ENCODE measurements at regions not wholly inside any gene's neighbourhood (a gene's known extent, or its start where the extent isn't known, plus 50 kb on each side); places are given as distances from the start of the nearest gene placed in this dataset.

- intact Hi-C loops (cut with micrococcal nuclease), result no loop called here
- H3K4me3 Mint-ChIP-seq, result no peak overlapping the region
These were observed 314.2 kb downstream of the CDC5L start for GRCh38 chr6:44701637-44702101.

GRCh38 chr6:44702292-44702691 lies 314.8 kb downstream of the CDC5L start:
- Histone ChIP-seq H3K4me3 (ENCODE audit: low read length in 2 of 2) (no peak overlapping the region), H3K27ac (ENCODE audit: low read depth, low read length) (no peak overlapping the region), H3K36me3 (ENCODE audit: insufficient read depth, low read length) (no peaks in the 10 kb centered on the region), H3K9me3 (ENCODE audit: control insufficient read depth in 1 of 2, low read length in 2 of 2) (no peaks in the 10 kb centered on the region), H3K27me3 (ENCODE audit: insufficient read depth, low read length) (no peaks in the 10 kb centered on the region), H3K4me1 (ENCODE audit: insufficient read depth, low read length) (no peaks in the 10 kb centered on the region)
- intact Hi-C loops (cut with micrococcal nuclease), result no loop called here
- peaks cover 0 to 5% (median 0%) of the 10 kb centered on the region in 8 donors for H3K9me3 Mint-ChIP-seq
- CTCF ChIA-PET (ENCODE audit: partially characterized antibody), result no interaction called here
- H3K4me1 Mint-ChIP-seq, result peaks cover 6 to 13% (median 10%) of the 10 kb centered on the region in 4 donors
- H3K4me3 Mint-ChIP-seq, result no peak overlapping the region
- H3K27me3 Mint-ChIP-seq, result no peaks in the 10 kb centered on the region
- no peak for DNase-seq
- no peak overlapping the region for H3K27ac Mint-ChIP-seq
- no peaks in the 10 kb centered on the region for H3K36me3 Mint-ChIP-seq
- POLR2A ChIA-PET (ENCODE audit: partially characterized antibody), result no interaction called here

More at GRCh38 chr6:44701637-44702101, 314.2 kb downstream of the CDC5L start:
- Mint-ChIP-seq H3K27ac (no peak overlapping the region), H3K27me3 (no peaks in the 10 kb centered on the region), H3K36me3 (no peaks in the 10 kb centered on the region), H3K9me3 (peaks cover 0 to 5% (median 0%) of the 10 kb centered on the region in 8 donors), H3K4me1 (peaks cover 6 to 13% (median 10%) of the 10 kb centered on the region in 4 donors)
- ChIA-PET CTCF (ENCODE audit: partially characterized antibody) (no interaction called here), POLR2A (ENCODE audit: partially characterized antibody) (no interaction called here)
- no peak for DNase-seq
- no peak overlapping the region for H3K4me3 ChIP-seq (ENCODE audit: low read length in 2 of 2)
- H3K27me3 ChIP-seq (ENCODE audit: insufficient read depth, low read length), result no peaks in the 10 kb centered on the region
- no peak overlapping the region for H3K27ac ChIP-seq (ENCODE audit: low read depth, low read length)
- no peaks in the 10 kb centered on the region for H3K4me1 ChIP-seq (ENCODE audit: insufficient read depth, low read length)
- no peaks in the 10 kb centered on the region for H3K36me3 ChIP-seq (ENCODE audit: insufficient read depth, low read length)
- no peaks in the 10 kb centered on the region for H3K9me3 ChIP-seq (ENCODE audit: control insufficient read depth in 1 of 2, low read length in 2 of 2)

GRCh38 chr6:44704240-44705150 lies 317.0 kb downstream of the CDC5L start:
- Histone ChIP-seq H3K9me3 (ENCODE audit: control insufficient read depth in 1 of 2, low read length in 2 of 2) (no peaks in the 10 kb centered on the region), H3K27ac (ENCODE audit: low read depth, low read length) (no peak overlapping the region), H3K27me3 (ENCODE audit: insufficient read depth, low read length) (no peaks in the 10 kb centered on the region), H3K36me3 (ENCODE audit: insufficient read depth, low read length) (no peaks in the 10 kb centered on the region), H3K4me3 (ENCODE audit: low read length in 2 of 2) (no peak overlapping the region), H3K4me1 (ENCODE audit: insufficient read depth, low read length) (no peaks in the 10 kb centered on the region)
- Mint-ChIP-seq H3K9me3 (peaks cover 0 to 7% (median 0%) of the 10 kb centered on the region in 8 donors), H3K27ac (no peak overlapping the region), H3K36me3 (no peaks in the 10 kb centered on the region), H3K4me3 (no peak overlapping the region), H3K4me1 (peaks cover 6 to 13% (median 10%) of the 10 kb centered on the region in 4 donors), H3K27me3 (no peaks in the 10 kb centered on the region)
- CTCF ChIA-PET (ENCODE audit: partially characterized antibody), result interaction anchor here (1.2 kb wide), 1 partner anchor 9 kb away, joined by 4 read pairs; no protein-coding TSS in a partner anchor
- POLR2A ChIA-PET (ENCODE audit: partially characterized antibody), result no interaction called here
- intact Hi-C loops (cut with micrococcal nuclease), result no loop called here
- DNase-seq, result no peak

GRCh38 chr6:44705596-44705995 lies 318.1 kb downstream of the CDC5L start:
- peaks cover 6 to 13% (median 10%) of the 10 kb centered on the region in 4 donors for H3K4me1 Mint-ChIP-seq
- Histone ChIP-seq H3K27me3 (ENCODE audit: insufficient read depth, low read length) (no peaks in the 10 kb centered on the region), H3K9me3 (ENCODE audit: control insufficient read depth in 1 of 2, low read length in 2 of 2) (no peaks in the 10 kb centered on the region), H3K4me3 (ENCODE audit: low read length in 2 of 2) (no peak overlapping the region), H3K4me1 (ENCODE audit: insufficient read depth, low read length) (no peaks in the 10 kb centered on the region), H3K36me3 (ENCODE audit: insufficient read depth, low read length) (no peaks in the 10 kb centered on the region), H3K27ac (ENCODE audit: low read depth, low read length) (no peak overlapping the region)
- no peaks in the 10 kb centered on the region for H3K36me3 Mint-ChIP-seq
- peaks cover 0 to 7% (median 0%) of the 10 kb centered on the region in 8 donors for H3K9me3 Mint-ChIP-seq
- H3K27me3 Mint-ChIP-seq, result no peaks in the 10 kb centered on the region
- intact Hi-C loops (cut with micrococcal nuclease), result no loop called here
- no peak overlapping the region for H3K4me3 Mint-ChIP-seq
- ChIA-PET POLR2A (ENCODE audit: partially characterized antibody) (no interaction called here), CTCF (ENCODE audit: partially characterized antibody) (no interaction called here)
- DNase-seq, result no peak
- H3K27ac Mint-ChIP-seq, result no peak overlapping the region

- no peaks in the 10 kb centered on the region for H3K27me3 ChIP-seq (ENCODE audit: insufficient read depth, low read length)
- Mint-ChIP-seq H3K36me3 (no peaks in the 10 kb centered on the region), H3K4me3 (no peak overlapping the region), H3K27ac (no peak overlapping the region), H3K27me3 (no peaks in the 10 kb centered on the region), H3K9me3 (peaks cover 0 to 7% (median 0%) of the 10 kb centered on the region in 8 donors), H3K4me1 (peaks cover 6 to 13% (median 10%) of the 10 kb centered on the region in 4 donors)
- no peak overlapping the region for H3K27ac ChIP-seq (ENCODE audit: low read depth, low read length)
- intact Hi-C loops (cut with micrococcal nuclease), result no loop called here
- no peak overlapping the region for H3K4me3 ChIP-seq (ENCODE audit: low read length in 2 of 2)
- POLR2A ChIA-PET (ENCODE audit: partially characterized antibody), result no interaction called here
- no peaks in the 10 kb centered on the region for H3K36me3 ChIP-seq (ENCODE audit: insufficient read depth, low read length)
- H3K9me3 ChIP-seq (ENCODE audit: control insufficient read depth in 1 of 2, low read length in 2 of 2), result no peaks in the 10 kb centered on the region
- DNase-seq, result no peak
- CTCF ChIA-PET (ENCODE audit: partially characterized antibody), result no interaction called here
- H3K4me1 ChIP-seq (ENCODE audit: insufficient read depth, low read length), result no peaks in the 10 kb centered on the region
These were observed 318.5 kb downstream of the CDC5L start for GRCh38 chr6:44706011-44706410.

GRCh38 chr6:44708208-44708607 lies 320.7 kb downstream of the CDC5L start:
- intact Hi-C loops (cut with micrococcal nuclease), result no loop called here
- Histone ChIP-seq H3K4me1 (ENCODE audit: insufficient read depth, low read length) (no peaks in the 10 kb centered on the region), H3K27me3 (ENCODE audit: insufficient read depth, low read length) (no peaks in the 10 kb centered on the region), H3K36me3 (ENCODE audit: insufficient read depth, low read length) (no peaks in the 10 kb centered on the region), H3K4me3 (ENCODE audit: low read length in 2 of 2) (no peak overlapping the region), H3K27ac (ENCODE audit: low read depth, low read length) (no peak overlapping the region), H3K9me3 (ENCODE audit: control insufficient read depth in 1 of 2, low read length in 2 of 2) (no peaks in the 10 kb centered on the region)
- POLR2A ChIA-PET (ENCODE audit: partially characterized antibody), result no interaction called here
- no peaks in the 10 kb centered on the region for H3K36me3 Mint-ChIP-seq
- no peak overlapping the region for H3K4me3 Mint-ChIP-seq
- peaks cover 0 to 7% (median 0%) of the 10 kb centered on the region in 8 donors for H3K9me3 Mint-ChIP-seq
- peaks cover 4 to 13% (median 8%) of the 10 kb centered on the region in 4 donors for H3K4me1 Mint-ChIP-seq
- CTCF ChIA-PET (ENCODE audit: partially characterized antibody), result no interaction called here
- H3K27me3 Mint-ChIP-seq, result no peaks in the 10 kb centered on the region
- no peak overlapping the region for H3K27ac Mint-ChIP-seq
- no peak for DNase-seq

GRCh38 chr6:44712353-44713111 lies 325.0 kb downstream of the CDC5L start:
- Mint-ChIP-seq H3K27ac (no peak overlapping the region), H3K36me3 (no peaks in the 10 kb centered on the region), H3K27me3 (no peaks in the 10 kb centered on the region), H3K9me3 (peaks cover 0 to 2% (median 0%) of the 10 kb centered on the region in 8 donors), H3K4me1 (no peaks in the 10 kb centered on the region), H3K4me3 (no peak overlapping the region)
- no peak for DNase-seq
- ChIA-PET POLR2A (ENCODE audit: partially characterized antibody) (no interaction called here), CTCF (ENCODE audit: partially characterized antibody) (no interaction called here)
- Histone ChIP-seq H3K27me3 (ENCODE audit: insufficient read depth, low read length) (no peaks in the 10 kb centered on the region), H3K4me3 (ENCODE audit: low read length in 2 of 2) (no peak overlapping the region), H3K27ac (ENCODE audit: low read depth, low read length) (no peak overlapping the region), H3K36me3 (ENCODE audit: insufficient read depth, low read length) (no peaks in the 10 kb centered on the region), H3K4me1 (ENCODE audit: insufficient read depth, low read length) (no peaks in the 10 kb centered on the region), H3K9me3 (ENCODE audit: control insufficient read depth in 1 of 2, low read length in 2 of 2) (no peaks in the 10 kb centered on the region)
- intact Hi-C loops (cut with micrococcal nuclease), result no loop called here
